ENCODE measurements at regions not wholly inside any gene's neighbourhood (a gene's known extent, or its start where the extent isn't known, plus 50 kb on each side); places are given as distances from the start of the nearest gene placed in this dataset.

DNA sequence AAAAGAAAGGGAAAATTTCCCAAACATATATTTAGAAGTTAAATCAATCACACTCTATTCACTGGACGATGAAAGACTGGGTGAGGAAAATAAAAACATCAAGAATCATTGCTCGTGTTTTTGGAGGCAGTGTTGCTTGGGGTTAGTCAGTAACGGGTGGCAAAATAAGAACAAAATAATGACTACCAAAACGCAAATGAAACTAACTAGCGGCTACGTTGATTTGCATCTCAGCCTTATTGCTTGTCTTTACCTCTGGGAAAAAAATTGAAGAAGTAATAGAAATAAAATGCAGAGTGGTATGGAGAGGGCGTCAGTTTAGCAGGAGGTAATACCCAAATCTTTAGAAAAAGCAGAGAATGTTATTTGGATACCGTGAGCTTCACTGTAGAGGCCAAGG, 86.4 kb upstream of the SORBS2 start:
- Histone ChIP-seq H4K20me1 (ENCODE audit: control insufficient read depth, extremely low read depth, insufficient read depth, low read length) (no peaks in the 10 kb centered on the region), H3K79me2 (ENCODE audit: control insufficient read depth, insufficient read depth, low read length) (no peaks in the 10 kb centered on the region), H3K9ac (ENCODE audit: insufficient read depth, low read length) (no peak overlapping the region), H2AFZ (ENCODE audit: low read length) (no peak overlapping the region), H3K4me3 (replicated peaks in 1 of 4; ENCODE audit: control extremely low read depth in 1 of 4, insufficient read depth in 1 of 4, low read depth in 3 of 4, low read length in 4 of 4) (no peak overlapping the region), H3K4me1 (ENCODE audit: control insufficient read depth, extremely low read depth, insufficient read depth, low read length) (no peaks in the 10 kb centered on the region), H3K27ac (ENCODE audit: insufficient read depth, low read length) (no peak overlapping the region), H3K36me3 (ENCODE audit: control insufficient read depth, insufficient read depth, low read length) (no peaks in the 10 kb centered on the region), H3K27me3 (ENCODE audit: control insufficient read depth, insufficient read depth, low read length) (no peaks in the 10 kb centered on the region), H3K9me3 (ENCODE audit: control insufficient read depth, insufficient read depth, low read depth, low read length) (no peaks in the 10 kb centered on the region), H3K4me2 (ENCODE audit: extremely low read depth, insufficient read depth, low read length) (no peak overlapping the region)
- no peak for TF ChIP-seq EZH2 (IDR thresholded peaks at IDR 0.05; ENCODE audit: low read length, missing control alignments)
- no peak for DNase-seq (ENCODE audit: low read depth in 2 of 2)

GRCh38 chr4:185899833-185900232, 87.8 kb upstream of the SORBS2 start:
- no peak overlapping the region for H2AFZ ChIP-seq (ENCODE audit: low read length)
- TF ChIP-seq, protein P1, sequence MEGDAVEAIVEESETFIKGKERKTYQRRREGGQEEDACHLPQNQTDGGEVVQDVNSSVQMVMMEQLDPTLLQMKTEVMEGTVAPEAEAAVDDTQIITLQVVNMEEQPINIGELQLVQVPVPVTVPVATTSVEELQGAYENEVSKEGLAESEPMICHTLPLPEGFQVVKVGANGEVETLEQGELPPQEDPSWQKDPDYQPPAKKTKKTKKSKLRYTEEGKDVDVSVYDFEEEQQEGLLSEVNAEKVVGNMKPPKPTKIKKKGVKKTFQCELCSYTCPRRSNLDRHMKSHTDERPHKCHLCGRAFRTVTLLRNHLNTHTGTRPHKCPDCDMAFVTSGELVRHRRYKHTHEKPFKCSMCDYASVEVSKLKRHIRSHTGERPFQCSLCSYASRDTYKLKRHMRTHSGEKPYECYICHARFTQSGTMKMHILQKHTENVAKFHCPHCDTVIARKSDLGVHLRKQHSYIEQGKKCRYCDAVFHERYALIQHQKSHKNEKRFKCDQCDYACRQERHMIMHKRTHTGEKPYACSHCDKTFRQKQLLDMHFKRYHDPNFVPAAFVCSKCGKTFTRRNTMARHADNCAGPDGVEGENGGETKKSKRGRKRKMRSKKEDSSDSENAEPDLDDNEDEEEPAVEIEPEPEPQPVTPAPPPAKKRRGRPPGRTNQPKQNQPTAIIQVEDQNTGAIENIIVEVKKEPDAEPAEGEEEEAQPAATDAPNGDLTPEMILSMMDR (conservative IDR thresholded peaks at IDR 0.05 in 1 of 2, IDR thresholded peaks at IDR 0.05 in 1 of 2; ENCODE audit: low read depth in 1 of 2, low read length in 2 of 2): no peak
- TF ChIP-seq EZH2 (IDR thresholded peaks at IDR 0.05; ENCODE audit: low read length, missing control alignments): no peak
- H3K9me3 ChIP-seq (ENCODE audit: control insufficient read depth, insufficient read depth, low read depth, low read length): no peaks in the 10 kb centered on the region
- H3K4me2 ChIP-seq (ENCODE audit: extremely low read depth, insufficient read depth, low read length): no peak overlapping the region
- DNase-seq (ENCODE audit: low read depth in 2 of 2): no peak
- no peak overlapping the region for H3K4me3 ChIP-seq (replicated peaks in 1 of 4; ENCODE audit: control extremely low read depth in 1 of 4, insufficient read depth in 1 of 4, low read depth in 3 of 4, low read length in 4 of 4)
- no peaks in the 10 kb centered on the region for H3K36me3 ChIP-seq (ENCODE audit: control insufficient read depth, insufficient read depth, low read length)
- H3K9ac ChIP-seq (ENCODE audit: insufficient read depth, low read length): no peak overlapping the region
- H3K27ac ChIP-seq (ENCODE audit: insufficient read depth, low read length): no peak overlapping the region
- no peaks in the 10 kb centered on the region for H3K4me1 ChIP-seq (ENCODE audit: control insufficient read depth, extremely low read depth, insufficient read depth, low read length)
- no peaks in the 10 kb centered on the region for H3K79me2 ChIP-seq (ENCODE audit: control insufficient read depth, insufficient read depth, low read length)
- H4K20me1 ChIP-seq (ENCODE audit: control insufficient read depth, extremely low read depth, insufficient read depth, low read length): no peaks in the 10 kb centered on the region
- H3K27me3 ChIP-seq (ENCODE audit: control insufficient read depth, insufficient read depth, low read length): no peaks in the 10 kb centered on the region

GRCh38 chr4:185902654-185903053, 90.7 kb upstream of the SORBS2 start:
- H3K4me3 ChIP-seq (replicated peaks in 1 of 4; ENCODE audit: control extremely low read depth in 1 of 4, insufficient read depth in 1 of 4, low read depth in 3 of 4, low read length in 4 of 4): no peak overlapping the region
- no peaks in the 10 kb centered on the region for H3K27me3 ChIP-seq (ENCODE audit: control insufficient read depth, insufficient read depth, low read length)
- DNase-seq (ENCODE audit: low read depth in 2 of 2): peak; percentile 12 to 26
- no peak overlapping the region for H2AFZ ChIP-seq (ENCODE audit: low read length)
- H3K36me3 ChIP-seq (ENCODE audit: control insufficient read depth, insufficient read depth, low read length): no peaks in the 10 kb centered on the region
- no peak overlapping the region for H3K27ac ChIP-seq (ENCODE audit: insufficient read depth, low read length)
- no peaks in the 10 kb centered on the region for H4K20me1 ChIP-seq (ENCODE audit: control insufficient read depth, extremely low read depth, insufficient read depth, low read length)
- no peaks in the 10 kb centered on the region for H3K9me3 ChIP-seq (ENCODE audit: control insufficient read depth, insufficient read depth, low read depth, low read length)
- no peak for TF ChIP-seq EZH2 (IDR thresholded peaks at IDR 0.05; ENCODE audit: low read length, missing control alignments)
- TF ChIP-seq, protein P1 (conservative IDR thresholded peaks at IDR 0.05 in 1 of 2, IDR thresholded peaks at IDR 0.05 in 1 of 2; ENCODE audit: low read depth in 1 of 2, low read length in 2 of 2): no peak
- no peaks in the 10 kb centered on the region for H3K4me1 ChIP-seq (ENCODE audit: control insufficient read depth, extremely low read depth, insufficient read depth, low read length)
- no peaks in the 10 kb centered on the region for H3K79me2 ChIP-seq (ENCODE audit: control insufficient read depth, insufficient read depth, low read length)
- no peak overlapping the region for H3K4me2 ChIP-seq (ENCODE audit: extremely low read depth, insufficient read depth, low read length)
- no peak overlapping the region for H3K9ac ChIP-seq (ENCODE audit: insufficient read depth, low read length)

All from fibroblast of lung (primary cell).